H9 (cell line): ENCODE measurements at regions not wholly inside any gene's neighbourhood (a gene's known extent, or its start where the extent isn't known, plus 50 kb on each side); places are given as distances from the start of the nearest gene placed in this dataset.

ENCODE experiments used
- DNase-seq: peaks from one replicate; pipeline ENCODE4 v3.0.0-alpha.2; 2017
- H2AFZ ChIP-seq: one replicate; pipeline ENCODE4 v1.6.1; 2013; ENCODE audit warnings: mild to moderate bottlenecking, low read length, control low read depth, moderate library complexity
- H2AK5ac ChIP-seq: 2 replicates; pipeline ENCODE4 v1.6.1; 2013; ENCODE audit warnings: low read length, control low read depth, mixed read lengths; ENCODE audit not compliant: insufficient read length
- H2BK120ac ChIP-seq: one replicate; pipeline ENCODE4 v1.6.1; 2013; ENCODE audit warnings: low read depth, mild to moderate bottlenecking, low read length, control low read depth, inconsistent platforms; ENCODE audit not compliant: poor library complexity, severe bottlenecking
- H2BK12ac ChIP-seq: 2 replicates; pipeline ENCODE4 v1.6.1; 2013; ENCODE audit warnings: low read length, control low read depth, mixed read lengths, low read depth; ENCODE audit not compliant: insufficient read length
- H2BK15ac ChIP-seq: 2 replicates; pipeline ENCODE4 v1.6.1; 2013; ENCODE audit warnings: low read depth, low read length, control low read depth
- H2BK20ac ChIP-seq: one replicate; pipeline ENCODE4 v1.6.1; 2013; ENCODE audit warnings: low read depth, mild to moderate bottlenecking, low read length, control low read depth, inconsistent platforms; ENCODE audit not compliant: poor library complexity, severe bottlenecking
- H2BK5ac ChIP-seq: 2 replicates; pipeline ENCODE4 v1.6.1; 2013; ENCODE audit warnings: low read length, control low read depth, mixed read lengths; ENCODE audit not compliant: insufficient read length
- H3K14ac ChIP-seq: 2 replicates; pipeline ENCODE4 v1.6.1; 2013; ENCODE audit warnings: low read length, control low read depth; ENCODE audit not compliant: insufficient read depth
- H3K18ac ChIP-seq: 2 replicates; pipeline ENCODE4 v1.6.1; 2013; ENCODE audit warnings: low read depth, mild to moderate bottlenecking, mixed read lengths, low read length, control low read depth; ENCODE audit not compliant: insufficient read length
- H3K23ac ChIP-seq: 2 replicates; pipeline ENCODE4 v1.6.1; 2013; ENCODE audit warnings: low read length, control low read depth, mixed read lengths, low read depth; ENCODE audit not compliant: insufficient read length
- H3K23me2 ChIP-seq: 2 replicates; pipeline ENCODE4 v1.6.1; 2013; ENCODE audit warnings: low read depth, mild to moderate bottlenecking, mixed read lengths, low read length, control low read depth; ENCODE audit not compliant: insufficient read length, poor library complexity, severe bottlenecking
- H3K27ac ChIP-seq: 2 replicates; pipeline ENCODE4 v1.5.1; 2013; ENCODE audit warnings: low read length, control low read depth, mixed read lengths, low read depth; ENCODE audit not compliant: insufficient read length
- H3K27me3 ChIP-seq: 2 replicates; pipeline ENCODE4 v1.6.1; 2013; ENCODE audit warnings: low read length, control low read depth, inconsistent platforms; ENCODE audit not compliant: insufficient read depth
- H3K4ac ChIP-seq: 2 replicates; pipeline ENCODE4 v1.6.1; 2013; ENCODE audit warnings: low read depth, mild to moderate bottlenecking, control low read depth, inconsistent platforms, low read length, moderate library complexity
- H3K4me1 ChIP-seq: 2 replicates; pipeline ENCODE4 v1.6.1; 2013; ENCODE audit warnings: low read length, control low read depth, inconsistent platforms; ENCODE audit not compliant: insufficient read depth
- H3K4me2 ChIP-seq: 2 replicates; pipeline ENCODE4 v1.6.1; 2013; ENCODE audit warnings: low read length, control low read depth, mixed read lengths; ENCODE audit not compliant: insufficient read length, insufficient read depth
- H3K56ac ChIP-seq: 2 replicates; pipeline ENCODE4 v1.6.1; 2013; ENCODE audit warnings: low read depth, mild to moderate bottlenecking, mixed read lengths, low read length, control low read depth; ENCODE audit not compliant: insufficient read length
- H3K79me1 ChIP-seq: 2 replicates; pipeline ENCODE4 v1.6.1; 2013; ENCODE audit warnings: low read depth, mild to moderate bottlenecking, moderate library complexity, low read length, control low read depth, inconsistent platforms; ENCODE audit not compliant: insufficient read depth, poor library complexity, severe bottlenecking
- H3K79me2 ChIP-seq: 2 replicates; pipeline ENCODE4 v1.6.1; 2013; ENCODE audit warnings: low read length, control low read depth, inconsistent platforms; ENCODE audit not compliant: insufficient read depth
- H3K9ac ChIP-seq: 2 replicates; pipeline ENCODE4 v1.6.1; 2013; ENCODE audit warnings: low read length, control low read depth, mixed read lengths; ENCODE audit not compliant: insufficient read length; ENCODE audit errors: extremely low read depth
- H3K9me3 ChIP-seq: one replicate; pipeline ENCODE4 v1.6.1; 2013; ENCODE audit warnings: low read depth, low read length, inconsistent platforms; ENCODE audit not compliant: control insufficient read depth
- H3T11ph ChIP-seq: one replicate; pipeline ENCODE4 v1.6.1; 2013; ENCODE audit warnings: mild to moderate bottlenecking, low read length, control low read depth, inconsistent platforms
- H4K20me1 ChIP-seq: one replicate; pipeline ENCODE4 v1.6.1; 2013; ENCODE audit not compliant: control insufficient read depth, insufficient read length, insufficient read depth
- H4K5ac ChIP-seq: 2 replicates; pipeline ENCODE4 v1.6.1; 2013; ENCODE audit warnings: low read depth, mild to moderate bottlenecking, mixed read lengths, low read length, control low read depth; ENCODE audit not compliant: insufficient read length
- H4K8ac ChIP-seq: replicated peaks from 2 replicates; pipeline ENCODE4 v1.6.1; 2013; ENCODE audit warnings: low read length, control low read depth, mixed read lengths, low read depth; ENCODE audit not compliant: insufficient read length
- H4K91ac ChIP-seq: 2 replicates; pipeline ENCODE4 v1.6.1; 2013; ENCODE audit warnings: low read depth, mild to moderate bottlenecking, moderate library complexity, mixed read lengths, low read length, control low read depth; ENCODE audit not compliant: insufficient read length
- H3K27ac Mint-ChIP-seq, 3 experiments: 2 replicates in 2 of 3; 3 replicates in 1 of 3; pipeline ENCODE4 v1.8.0; 2020 to 2021; ENCODE audit warnings: mixed read lengths in 3 of 3, mild to moderate bottlenecking in 1 of 3, moderate library complexity in 1 of 3
- H3K27me3 Mint-ChIP-seq: 2 replicates; pipeline ENCODE4 v1.8.0; 2021; ENCODE audit warnings: low read depth, mild to moderate bottlenecking, moderate library complexity, mixed read lengths
- H3K36me3 Mint-ChIP-seq, 3 experiments: 2 replicates in 2 of 3; 3 replicates in 1 of 3; pipeline ENCODE4 v1.8.0; 2020 to 2021; ENCODE audit warnings: low read depth in 3 of 3, mixed read lengths in 3 of 3; ENCODE audit not compliant: insufficient read depth in 1 of 3
- H3K4me1 Mint-ChIP-seq, 2 experiments: 2 replicates each; pipeline ENCODE4 v1.8.0; 2020; ENCODE audit warnings: mixed read lengths in 2 of 2
- H3K4me3 Mint-ChIP-seq, 2 experiments: 2 replicates in 1 of 2; 3 replicates in 1 of 2; pipeline ENCODE4 v1.8.0; 2020 to 2021; ENCODE audit warnings: mild to moderate bottlenecking in 2 of 2, mixed read lengths in 2 of 2, moderate library complexity in 1 of 2
- H3K9me3 Mint-ChIP-seq, 2 experiments: 2 replicates in 1 of 2; 3 replicates in 1 of 2; pipeline ENCODE4 v1.8.0; 2020; ENCODE audit warnings: mild to moderate bottlenecking in 2 of 2, mixed read lengths in 2 of 2, moderate library complexity in 1 of 2
- CTCF ChIP-seq: fragments of 200-600 bp; sonication (generic); conservative IDR thresholded peaks from 3 replicates; pipeline ENCODE4 v1.8.0; 2021; ENCODE audit warnings: antibody characterized with exemption, mild to moderate bottlenecking
- WGBS: extraction: QIAGEN DNeasy Blood & Tissue Kit; methylation state at CpG from one replicate; pipeline ENCODE4 v1.1.7; 2013; ENCODE audit warnings: missing lambda C conversion rate, low lambda C conversion rate, mixed read lengths; ENCODE audit not compliant: insufficient read length; ENCODE audit errors: extremely low coverage; 5-methylcytosine and 5-hydroxymethylcytosine counted together

GRCh38 chr7:49530481-49530880 is 243.0 kb upstream of the VWC2 start:
- Histone ChIP-seq H3K27ac (no peak overlapping the region), H4K5ac (no peak overlapping the region), H4K20me1 (no peaks in the 10 kb centered on the region), H2BK5ac (no peak overlapping the region), H3K9ac (no peak overlapping the region), H2BK20ac (no peak overlapping the region), H3K9me3 (no peaks in the 10 kb centered on the region), H2AFZ (no peak overlapping the region), H4K8ac (no peak overlapping the region), H3K56ac (no peak overlapping the region), H3K27me3 (no peaks in the 10 kb centered on the region), H3K18ac (no peak overlapping the region), H2AK5ac (no peak overlapping the region), H3K4me2 (no peak overlapping the region), H2BK12ac (no peak overlapping the region), H3K23me2 (no peaks in the 10 kb centered on the region), H3T11ph (no peak overlapping the region), H4K91ac (no peak overlapping the region), H3K79me2 (no peaks in the 10 kb centered on the region), H3K4ac (no peak overlapping the region), H3K4me1 (no peaks in the 10 kb centered on the region), H3K79me1 (no peaks in the 10 kb centered on the region), H3K14ac (no peak overlapping the region), H3K23ac (no peak overlapping the region), H2BK120ac (no peak overlapping the region), H2BK15ac (no peak overlapping the region)
- Mint-ChIP-seq H3K4me3 (no peak overlapping the region), H3K4me1 (peaks cover 0 to 3% of the 10 kb centered on the region in 2 experiments; a peak in 1 of 4 replicates), H3K36me3 (0 out of 7 replicates have a peak, but pooled peaks cover 0 to 1% (median 0%) of the 10 kb centered on the region in 3 experiments), H3K27me3 (no peaks in the 10 kb centered on the region), H3K9me3 (peaks cover 3 to 6% of the 10 kb centered on the region in 2 experiments; a peak in 2 of 5 replicates), H3K27ac (no peak overlapping the region)
- no peak for DNase-seq
- no CpG with 5 or more reads among the region's 1 CpG for WGBS
- no peak for TF ChIP-seq CTCF
